ENCODE measurements at regions not wholly inside any gene's neighbourhood (a gene's known extent, or its start where the extent isn't known, plus 50 kb on each side); places are given as distances from the start of the nearest gene placed in this dataset.
"Not testable (repeated sequence)": the region's sequence is repeated elsewhere in the genome, so short reads cannot be mapped to it uniquely, and the experiment has no call there.

GRCh38 chr7:121498816-121499215 is 102.7 kb upstream of the FAM3C start:
- no peaks in the 10 kb centered on the region for H3K36me3 ChIP-seq (replicated peaks in 1 of 2; ENCODE audit: insufficient read depth in 1 of 2, low read depth in 2 of 2)
- WGBS, 2 donors = 7 to 10% methylated on average over 1 of the region's 1 CpG
- intact Hi-C loops (cut with DNase I) = no loop called here
- DNase-seq = no peak
- TF ChIP-seq POLR2A (IDR thresholded peaks at IDR 0.05) = no peak
- peak; percentile 60 for ATAC-seq
- H3K27me3 ChIP-seq = no peaks in the 10 kb centered on the region
- no peak overlapping the region for H3K4me3 ChIP-seq
- H3K4me1 ChIP-seq = peaks cover 10% of the 10 kb centered on the region
- peak overlapping the region in 1 of 4 donors; percentile 21 for H3K27ac ChIP-seq
- no peaks in the 10 kb centered on the region for H3K9me3 ChIP-seq

GRCh38 chr7:121497545-121497944 is 101.4 kb upstream of the FAM3C start:
- 89 to 92% methylated on average over 4 of the region's 4 CpGs for WGBS, 2 donors
- H3K4me1 ChIP-seq = peaks cover 10% of the 10 kb centered on the region
- DNase-seq; ATAC-seq; H3K27me3 ChIP-seq; H3K9me3 ChIP-seq; H3K4me3 ChIP-seq; H3K36me3 ChIP-seq (replicated peaks in 1 of 2; ENCODE audit: insufficient read depth in 1 of 2, low read depth in 2 of 2); H3K27ac ChIP-seq; intact Hi-C loops (cut with DNase I): not testable (repeated sequence)

- peaks cover 10% of the 10 kb centered on the region for H3K4me1 ChIP-seq
- no peak overlapping the region for H3K4me3 ChIP-seq
- no peak overlapping the region for H3K27ac ChIP-seq
- TF ChIP-seq POLR2A (IDR thresholded peaks at IDR 0.05) = no peak
- TF ChIP-seq CTCF (IDR thresholded peaks at IDR 0.05) = no peak
- ATAC-seq (no peak), DNase-seq (no peak)
- no peaks in the 10 kb centered on the region for H3K36me3 ChIP-seq (replicated peaks in 1 of 2; ENCODE audit: insufficient read depth in 1 of 2, low read depth in 2 of 2)
- H3K9me3 ChIP-seq = no peaks in the 10 kb centered on the region
- intact Hi-C loops (cut with DNase I) = no loop called here
- H3K27me3 ChIP-seq = no peaks in the 10 kb centered on the region
Observed at GRCh38 chr7:121494516-121494915, 98.4 kb upstream of the FAM3C start.

- TF ChIP-seq CTCF (IDR thresholded peaks at IDR 0.05) = no peak
- TF ChIP-seq POLR2A (IDR thresholded peaks at IDR 0.05) = no peak
- intact Hi-C loops (cut with DNase I) = no loop called here
- 21 to 34% methylated on average over 1 of the region's 1 CpG for WGBS, 2 donors
- no peak for DNase-seq
- ATAC-seq = no peak
- Histone ChIP-seq H3K9me3 (no peaks in the 10 kb centered on the region), H3K36me3 (replicated peaks in 1 of 2; ENCODE audit: insufficient read depth in 1 of 2, low read depth in 2 of 2) (no peaks in the 10 kb centered on the region), H3K27me3 (no peaks in the 10 kb centered on the region), H3K4me1 (peaks cover 1% of the 10 kb centered on the region), H3K27ac (no peak overlapping the region), H3K4me3 (no peak overlapping the region)
Observed at GRCh38 chr7:121493553-121493952, 97.4 kb upstream of the FAM3C start.

GRCh38 chr7:121490309-121490708 is 94.2 kb upstream of the FAM3C start:
- DNase-seq = no peak
- Histone ChIP-seq H3K4me1 (no peaks in the 10 kb centered on the region), H3K27ac (no peak overlapping the region), H3K4me3 (no peak overlapping the region), H3K27me3 (no peaks in the 10 kb centered on the region), H3K36me3 (replicated peaks in 1 of 2; ENCODE audit: insufficient read depth in 1 of 2, low read depth in 2 of 2) (no peaks in the 10 kb centered on the region), H3K9me3 (no peaks in the 10 kb centered on the region)
- 79 to 80% methylated on average over 5 of the region's 5 CpGs for WGBS, 2 donors
- intact Hi-C loops (cut with DNase I) = no loop called here
- no peak for ATAC-seq
- TF ChIP-seq CTCF (IDR thresholded peaks at IDR 0.05) = no peak
- TF ChIP-seq POLR2A (IDR thresholded peaks at IDR 0.05) = no peak

GRCh38 chr7:121489440-121489839 is 93.3 kb upstream of the FAM3C start:
- TF ChIP-seq CTCF (IDR thresholded peaks at IDR 0.05) (no peak), POLR2A (IDR thresholded peaks at IDR 0.05) (no peak)
- no peaks in the 10 kb centered on the region for H3K4me1 ChIP-seq
- DNase-seq (no peak), ATAC-seq (no peak)
- 86 to 89% methylated on average over 2 of the region's 2 CpGs for WGBS, 2 donors
- no peaks in the 10 kb centered on the region for H3K36me3 ChIP-seq (replicated peaks in 1 of 2; ENCODE audit: insufficient read depth in 1 of 2, low read depth in 2 of 2)
- intact Hi-C loops (cut with DNase I) = no loop called here
- no peak overlapping the region for H3K4me3 ChIP-seq
- H3K9me3 ChIP-seq = no peaks in the 10 kb centered on the region
- H3K27me3 ChIP-seq = no peaks in the 10 kb centered on the region
- no peak overlapping the region for H3K27ac ChIP-seq

Data from body of pancreas (tissue), 4 donors.